Left ventricle myocardium inferior (tissue), 1 donor: ENCODE measurements at regions not wholly inside any gene's neighbourhood (a gene's known extent, or its start where the extent isn't known, plus 50 kb on each side); places are given as distances from the start of the nearest gene placed in this dataset.

ENCODE experiments used
- DNase-seq: peaks from one replicate; pipeline ENCODE4 v3.0.0-alpha.2; 2020
- H3K27ac ChIP-seq: fragments of 200-600 bp; replicated peaks from 2 replicates; pipeline ENCODE4 v1.8.0; 2021
- H3K27me3 ChIP-seq: fragments of 200-600 bp; 2 replicates; pipeline ENCODE4 v1.8.0; 2021; ENCODE audit warnings: low read depth
- H3K36me3 ChIP-seq: fragments of 200-600 bp; 2 replicates; pipeline ENCODE4 v1.8.0; 2021
- H3K4me1 ChIP-seq: fragments of 200-600 bp; 2 replicates; pipeline ENCODE4 v1.8.0; 2021
- H3K4me3 ChIP-seq: fragments of 200-600 bp; 2 replicates; pipeline ENCODE4 v1.8.0; 2021; ENCODE audit warnings: mild to moderate bottlenecking, moderate library complexity
- H3K9me3 ChIP-seq: fragments of 200-600 bp; replicated peaks from 2 replicates; pipeline ENCODE4 v1.8.0; 2021
- CTCF ChIP-seq: fragments of 200-600 bp; IDR thresholded peaks from 2 replicates; pipeline ENCODE4 v1.8.0; 2021; ENCODE audit warnings: antibody characterized with exemption, mild to moderate bottlenecking, borderline replicate concordance
- intact Hi-C: fragments of 100-400 bp; cut with micrococcal nuclease; formaldehyde crosslinking; loops from one replicate; pipeline ENCODE4 v1.11.0; 2022
- donor health status: DM: no; HTN: yes; CAD: no; lungs with severe emphysema.

DNA sequence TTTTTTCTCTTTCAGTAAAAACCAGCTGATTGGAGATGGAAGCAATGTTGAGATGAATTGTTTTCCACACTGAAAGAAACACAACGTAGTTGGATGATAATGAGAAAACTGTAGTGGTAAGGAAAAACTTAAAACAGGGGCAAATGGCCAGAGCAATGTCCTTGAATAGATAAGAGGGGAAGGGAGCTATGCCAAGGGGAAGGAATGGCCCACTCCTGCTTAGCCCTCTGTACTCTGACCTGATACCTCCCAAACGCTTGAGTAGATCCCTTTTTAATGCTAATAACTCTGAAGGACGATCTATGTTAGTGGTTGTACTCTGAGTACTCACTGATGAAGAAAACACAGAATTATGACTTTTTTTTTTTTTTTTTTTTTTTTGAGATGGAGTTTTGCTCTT lies 114.7 kb upstream of the DAB2 start:
- Histone ChIP-seq H3K4me3 (no peak overlapping the region), H3K36me3 (no peaks in the 10 kb centered on the region), H3K4me1 (peaks cover 6% of the 10 kb centered on the region), H3K27me3 (no peaks in the 10 kb centered on the region), H3K27ac (no peak overlapping the region), H3K9me3 (no peaks in the 10 kb centered on the region)
- TF ChIP-seq CTCF, result no peak
- no peak for DNase-seq
- intact Hi-C loops, result no loop called here

- no peak for DNase-seq
- Histone ChIP-seq H3K27me3 (no peaks in the 10 kb centered on the region), H3K9me3 (no peaks in the 10 kb centered on the region), H3K4me3 (no peak overlapping the region), H3K4me1 (no peaks in the 10 kb centered on the region), H3K36me3 (no peaks in the 10 kb centered on the region), H3K27ac (no peak overlapping the region)
- intact Hi-C loops, result no loop called here
- no peak for TF ChIP-seq CTCF
Observed at GRCh38 chr5:39534690-39535089, 109.9 kb upstream of the DAB2 start.

DNA sequence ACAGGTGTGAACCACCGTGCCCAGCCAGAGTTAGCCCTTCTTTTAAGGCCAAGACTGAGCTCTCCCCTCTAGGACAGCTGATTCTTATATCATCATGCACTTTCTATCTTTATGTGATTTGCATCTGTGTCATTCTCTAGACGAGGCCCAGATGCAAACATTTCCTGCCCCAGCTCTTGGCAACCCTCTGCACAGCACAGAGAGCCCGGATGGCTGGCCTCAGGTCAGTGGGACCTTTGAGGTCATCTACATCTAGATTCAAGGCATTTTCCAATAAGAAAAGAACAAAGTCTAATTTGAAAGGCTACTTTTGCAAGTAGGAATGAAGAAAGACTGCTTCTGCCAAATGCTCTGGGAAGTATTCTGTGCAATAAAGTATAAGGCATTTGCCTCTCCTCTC lies 109.0 kb upstream of the DAB2 start:
- intact Hi-C loops, result no loop called here
- Histone ChIP-seq H3K9me3 (no peaks in the 10 kb centered on the region), H3K4me3 (no peak overlapping the region), H3K27ac (no peak overlapping the region), H3K27me3 (no peaks in the 10 kb centered on the region), H3K4me1 (no peaks in the 10 kb centered on the region), H3K36me3 (no peaks in the 10 kb centered on the region)
- TF ChIP-seq CTCF, result no peak
- no peak for DNase-seq

- intact Hi-C loops, result no loop called here
- Histone ChIP-seq H3K4me3 (no peak overlapping the region), H3K36me3 (no peaks in the 10 kb centered on the region), H3K27me3 (no peaks in the 10 kb centered on the region), H3K27ac (no peak overlapping the region), H3K4me1 (peaks cover 1% of the 10 kb centered on the region), H3K9me3 (no peaks in the 10 kb centered on the region)
- DNase-seq, result no peak
- no peak for TF ChIP-seq CTCF
Observed at GRCh38 chr5:39532511-39532910, 107.7 kb upstream of the DAB2 start.

GRCh38 chr5:39531306-39531705 lies 106.5 kb upstream of the DAB2 start:
- intact Hi-C loops, result no loop called here
- H3K36me3 ChIP-seq, result no peaks in the 10 kb centered on the region
- no peak for DNase-seq
- peaks cover 11% of the 10 kb centered on the region for H3K4me1 ChIP-seq
- H3K4me3 ChIP-seq, result no peak overlapping the region
- H3K27me3 ChIP-seq, result no peaks in the 10 kb centered on the region
- TF ChIP-seq CTCF, result no peak
- H3K9me3 ChIP-seq, result no peaks in the 10 kb centered on the region
- no peak overlapping the region for H3K27ac ChIP-seq
